ENCODE measurements at regions not wholly inside any gene's neighbourhood (a gene's known extent, or its start where the extent isn't known, plus 50 kb on each side); places are given as distances from the start of the nearest gene placed in this dataset.

- Mint-ChIP-seq H3K36me3 (ENCODE audit: low read depth) (no peaks in the 10 kb centered on the region), H3K9me3 (no peaks in the 10 kb centered on the region), H3K4me3 (no peak overlapping the region), H3K4me1 (no peaks in the 10 kb centered on the region), H3K27ac (no peak overlapping the region), H3K27me3 (ENCODE audit: low read depth) (no peaks in the 10 kb centered on the region)
- no peak for TF ChIP-seq CTCF (IDR thresholded peaks at IDR 0.05; ENCODE audit: unreplicated experiment in 3 of 3)
Observed at GRCh38 chr10:53140506-53140905, 367.9 kb upstream of the MBL2 start.

- Mint-ChIP-seq H3K4me3 (no peak overlapping the region), H3K4me1 (no peaks in the 10 kb centered on the region), H3K9me3 (no peaks in the 10 kb centered on the region), H3K27ac (no peak overlapping the region), H3K36me3 (ENCODE audit: low read depth) (no peaks in the 10 kb centered on the region), H3K27me3 (ENCODE audit: low read depth) (no peaks in the 10 kb centered on the region)
- no peak for TF ChIP-seq CTCF (IDR thresholded peaks at IDR 0.05; ENCODE audit: unreplicated experiment in 3 of 3)
Observed at GRCh38 chr10:53135897-53136253, 363.3 kb upstream of the MBL2 start.

- no peak for TF ChIP-seq CTCF (IDR thresholded peaks at IDR 0.05; ENCODE audit: unreplicated experiment in 3 of 3)
- Mint-ChIP-seq H3K36me3 (ENCODE audit: low read depth) (no peaks in the 10 kb centered on the region), H3K4me3 (no peak overlapping the region), H3K9me3 (no peaks in the 10 kb centered on the region), H3K27ac (no peak overlapping the region), H3K27me3 (ENCODE audit: low read depth) (no peaks in the 10 kb centered on the region), H3K4me1 (no peaks in the 10 kb centered on the region)
Observed at GRCh38 chr10:53135213-53135896, 362.8 kb upstream of the MBL2 start.

- no peaks in the 10 kb centered on the region for H3K4me1 Mint-ChIP-seq
- TF ChIP-seq CTCF (IDR thresholded peaks at IDR 0.05; ENCODE audit: unreplicated experiment in 3 of 3): no peak
- H3K9me3 Mint-ChIP-seq: no peaks in the 10 kb centered on the region
- H3K27ac Mint-ChIP-seq: no peak overlapping the region
- H3K27me3 Mint-ChIP-seq (ENCODE audit: low read depth): no peaks in the 10 kb centered on the region
- no peak overlapping the region for H3K4me3 Mint-ChIP-seq
- H3K36me3 Mint-ChIP-seq (ENCODE audit: low read depth): no peaks in the 10 kb centered on the region
Observed at GRCh38 chr10:53134050-53134449, 361.5 kb upstream of the MBL2 start.

GRCh38 chr10:53130337-53130736, 357.8 kb upstream of the MBL2 start:
- no peaks in the 10 kb centered on the region for H3K4me1 Mint-ChIP-seq
- no peak overlapping the region for H3K27ac Mint-ChIP-seq
- no peak overlapping the region for H3K4me3 Mint-ChIP-seq
- TF ChIP-seq CTCF (IDR thresholded peaks at IDR 0.05; ENCODE audit: unreplicated experiment in 3 of 3): no peak
- H3K9me3 Mint-ChIP-seq: no peaks in the 10 kb centered on the region
- no peaks in the 10 kb centered on the region for H3K36me3 Mint-ChIP-seq (ENCODE audit: low read depth)
- H3K27me3 Mint-ChIP-seq (ENCODE audit: low read depth): no peaks in the 10 kb centered on the region

GRCh38 chr10:53127686-53128085, 355.1 kb upstream of the MBL2 start:
- H3K27me3 Mint-ChIP-seq (ENCODE audit: low read depth): no peaks in the 10 kb centered on the region

More at GRCh38 chr10:53127686-53128085, 355.1 kb upstream of the MBL2 start:
- Mint-ChIP-seq H3K4me3 (no peak overlapping the region), H3K27ac (no peak overlapping the region), H3K9me3 (no peaks in the 10 kb centered on the region), H3K4me1 (no peaks in the 10 kb centered on the region), H3K36me3 (ENCODE audit: low read depth) (no peaks in the 10 kb centered on the region)
- TF ChIP-seq CTCF (IDR thresholded peaks at IDR 0.05; ENCODE audit: unreplicated experiment in 3 of 3): no peak
